ENCODE measurements at regions not wholly inside any gene's neighbourhood (a gene's known extent, or its start where the extent isn't known, plus 50 kb on each side); places are given as distances from the start of the nearest gene placed in this dataset.

- peak; percentile 25 to 56 (median 50); a peak in 4 of 6 replicates for TF ChIP-seq CTCF (IDR thresholded peaks at IDR 0.05 in 2 of 3, conservative IDR thresholded peaks at IDR 0.05 in 1 of 3; ENCODE audit: borderline replicate concordance in 1 of 3, insufficient read depth in 1 of 3, low read depth in 2 of 3, low read length in 2 of 3)
- no peak for TF ChIP-seq SRF (IDR thresholded peaks at IDR 0.05; ENCODE audit: low read depth)
- no peak for TF ChIP-seq JUND (IDR thresholded peaks at IDR 0.05)
- TF ChIP-seq EZH2phosphoT487 (IDR thresholded peaks at IDR 0.05; ENCODE audit: borderline replicate concordance): no peak
- TF ChIP-seq POLR2AphosphoS5 (IDR thresholded peaks at IDR 0.05; ENCODE audit: low read depth, low read length): no peak
- no peak for TF ChIP-seq POLR2A (IDR thresholded peaks at IDR 0.05; ENCODE audit: borderline replicate concordance, extremely low read depth, insufficient read depth, insufficient read length)
- no peak for TF ChIP-seq CBX3 (IDR thresholded peaks at IDR 0.05; ENCODE audit: low read depth)
- TF ChIP-seq CEBPB (IDR thresholded peaks at IDR 0.05; ENCODE audit: low read depth): no peak
Measured at GRCh38 chr6:168150551-168151320, 71.7 kb upstream of the FRMD1 start.
